ENCODE measurements at regions not wholly inside any gene's neighbourhood (a gene's known extent, or its start where the extent isn't known, plus 50 kb on each side); places are given as distances from the start of the nearest gene placed in this dataset.

DNA sequence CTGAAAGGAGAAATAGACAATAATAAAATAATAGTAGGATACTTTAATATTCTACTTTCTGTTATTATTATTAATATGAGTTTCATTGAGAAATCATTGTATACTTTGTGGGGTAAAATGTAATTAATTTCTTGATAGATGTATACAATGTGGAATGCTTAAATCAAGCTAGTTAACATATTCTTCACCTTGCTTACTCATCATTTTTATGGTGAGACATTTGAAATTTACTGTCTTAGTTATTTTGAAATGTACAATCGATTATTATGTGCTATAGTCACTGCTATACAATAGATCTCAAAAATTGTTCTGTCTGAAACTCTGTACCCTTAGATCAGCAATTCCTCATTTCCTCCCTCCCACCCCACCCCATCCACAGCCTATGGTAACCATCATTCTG is 720.3 kb downstream of the RNF144B start:
- TF ChIP-seq, protein P1, sequence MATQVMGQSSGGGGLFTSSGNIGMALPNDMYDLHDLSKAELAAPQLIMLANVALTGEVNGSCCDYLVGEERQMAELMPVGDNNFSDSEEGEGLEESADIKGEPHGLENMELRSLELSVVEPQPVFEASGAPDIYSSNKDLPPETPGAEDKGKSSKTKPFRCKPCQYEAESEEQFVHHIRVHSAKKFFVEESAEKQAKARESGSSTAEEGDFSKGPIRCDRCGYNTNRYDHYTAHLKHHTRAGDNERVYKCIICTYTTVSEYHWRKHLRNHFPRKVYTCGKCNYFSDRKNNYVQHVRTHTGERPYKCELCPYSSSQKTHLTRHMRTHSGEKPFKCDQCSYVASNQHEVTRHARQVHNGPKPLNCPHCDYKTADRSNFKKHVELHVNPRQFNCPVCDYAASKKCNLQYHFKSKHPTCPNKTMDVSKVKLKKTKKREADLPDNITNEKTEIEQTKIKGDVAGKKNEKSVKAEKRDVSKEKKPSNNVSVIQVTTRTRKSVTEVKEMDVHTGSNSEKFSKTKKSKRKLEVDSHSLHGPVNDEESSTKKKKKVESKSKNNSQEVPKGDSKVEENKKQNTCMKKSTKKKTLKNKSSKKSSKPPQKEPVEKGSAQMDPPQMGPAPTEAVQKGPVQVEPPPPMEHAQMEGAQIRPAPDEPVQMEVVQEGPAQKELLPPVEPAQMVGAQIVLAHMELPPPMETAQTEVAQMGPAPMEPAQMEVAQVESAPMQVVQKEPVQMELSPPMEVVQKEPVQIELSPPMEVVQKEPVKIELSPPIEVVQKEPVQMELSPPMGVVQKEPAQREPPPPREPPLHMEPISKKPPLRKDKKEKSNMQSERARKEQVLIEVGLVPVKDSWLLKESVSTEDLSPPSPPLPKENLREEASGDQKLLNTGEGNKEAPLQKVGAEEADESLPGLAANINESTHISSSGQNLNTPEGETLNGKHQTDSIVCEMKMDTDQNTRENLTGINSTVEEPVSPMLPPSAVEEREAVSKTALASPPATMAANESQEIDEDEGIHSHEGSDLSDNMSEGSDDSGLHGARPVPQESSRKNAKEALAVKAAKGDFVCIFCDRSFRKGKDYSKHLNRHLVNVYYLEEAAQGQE (IDR thresholded peaks at IDR 0.05; ENCODE audit: low read depth): no peak
- TF ChIP-seq EGR1 (IDR thresholded peaks at IDR 0.05): no peak
- no peak for TF ChIP-seq TEAD4 (IDR thresholded peaks at IDR 0.05)
- no peak for TF ChIP-seq CEBPB (IDR thresholded peaks at IDR 0.05)
- no peak for TF ChIP-seq NFIC (IDR thresholded peaks at IDR 0.05)
- TF ChIP-seq TAF1 (IDR thresholded peaks at IDR 0.05; ENCODE audit: low read depth): no peak
- no peak for TF ChIP-seq YY1 (IDR thresholded peaks at IDR 0.05; ENCODE audit: low read depth)
